ENCODE measurements at regions not wholly inside any gene's neighbourhood (a gene's known extent, or its start where the extent isn't known, plus 50 kb on each side); places are given as distances from the start of the nearest gene placed in this dataset.
"Not testable (repeated sequence)": the region's sequence is repeated elsewhere in the genome, so short reads cannot be mapped to it uniquely, and the experiment has no call there.

GRCh38 chr12:78494911-78495310 lies 369.7 kb upstream of the SYT1 start:
- DNase-seq (ENCODE audit: low read depth in 2 of 2) = no peak

- DNase-seq (ENCODE audit: low read depth in 2 of 2) = no peak
Observed at GRCh38 chr12:78501825-78502224, 362.7 kb upstream of the SYT1 start.

GRCh38 chr12:78519422-78519821 lies 345.2 kb upstream of the SYT1 start:
- no peak for DNase-seq (ENCODE audit: low read depth in 2 of 2)

- DNase-seq (ENCODE audit: low read depth in 2 of 2) = peak; percentile 13 to 29
Observed at GRCh38 chr12:78530100-78530765, 334.3 kb upstream of the SYT1 start.

GRCh38 chr12:78531831-78532458 lies 332.6 kb upstream of the SYT1 start:
- DNase-seq (ENCODE audit: low read depth in 2 of 2) = no peak

- no peak for DNase-seq (ENCODE audit: low read depth in 2 of 2)
Observed at GRCh38 chr12:78534311-78534710, 330.3 kb upstream of the SYT1 start.

GRCh38 chr12:78540606-78541336 lies 323.8 kb upstream of the SYT1 start:
- no peak for DNase-seq (ENCODE audit: low read depth in 2 of 2)

- no peak for DNase-seq (ENCODE audit: low read depth in 2 of 2)
Observed at GRCh38 chr12:78550831-78551230, 313.7 kb upstream of the SYT1 start.

- DNase-seq (ENCODE audit: low read depth in 2 of 2) = no peak
Observed at GRCh38 chr12:78555802-78556201, 308.8 kb upstream of the SYT1 start.

GRCh38 chr12:78556651-78557050 lies 307.9 kb upstream of the SYT1 start:
- no peak for DNase-seq (ENCODE audit: low read depth in 2 of 2)

- DNase-seq (ENCODE audit: low read depth in 2 of 2) = no peak
Observed at GRCh38 chr12:78559416-78559815, 305.2 kb upstream of the SYT1 start.

GRCh38 chr12:78559886-78560285 lies 304.7 kb upstream of the SYT1 start:
- DNase-seq (ENCODE audit: low read depth in 2 of 2) = no peak

- DNase-seq (ENCODE audit: low read depth in 2 of 2) = no peak
Observed at GRCh38 chr12:78560633-78561032, 303.9 kb upstream of the SYT1 start.

GRCh38 chr12:78562368-78563205 lies 302.0 kb upstream of the SYT1 start:
- no peak for DNase-seq (ENCODE audit: low read depth in 2 of 2)

- DNase-seq (ENCODE audit: low read depth in 2 of 2) = no peak
Observed at GRCh38 chr12:78563826-78564225, 300.7 kb upstream of the SYT1 start.

GRCh38 chr12:78566456-78566855 lies 298.1 kb upstream of the SYT1 start:
- DNase-seq (ENCODE audit: low read depth in 2 of 2) = no peak

- DNase-seq (ENCODE audit: low read depth in 2 of 2) = no peak
Observed at GRCh38 chr12:78568321-78569020, 296.1 kb upstream of the SYT1 start.

- DNase-seq (ENCODE audit: low read depth in 2 of 2) = no peak
Observed at GRCh38 chr12:78571953-78572352, 292.6 kb upstream of the SYT1 start.

GRCh38 chr12:78575208-78575607 lies 289.4 kb upstream of the SYT1 start:
- DNase-seq (ENCODE audit: low read depth in 2 of 2) = not testable (repeated sequence)

GRCh38 chr12:78579846-78580245 lies 284.7 kb upstream of the SYT1 start:
- no peak for DNase-seq (ENCODE audit: low read depth in 2 of 2)

GRCh38 chr12:78580296-78580695 lies 284.3 kb upstream of the SYT1 start:
- DNase-seq (ENCODE audit: low read depth in 2 of 2) = no peak

- DNase-seq (ENCODE audit: low read depth in 2 of 2) = no peak
Observed at GRCh38 chr12:78584695-78585094, 279.9 kb upstream of the SYT1 start.

All from fibroblast of skin of left biceps (primary cell).